H9 (cell line): ENCODE measurements at regions not wholly inside any gene's neighbourhood (a gene's known extent, or its start where the extent isn't known, plus 50 kb on each side); places are given as distances from the start of the nearest gene placed in this dataset.

Source experiments
- DNase-seq: peaks from one replicate; pipeline ENCODE4 v3.0.0-alpha.2; 2017
- H2AFZ ChIP-seq: one replicate; pipeline ENCODE4 v1.6.1; 2013; ENCODE audit warnings: mild to moderate bottlenecking, low read length, control low read depth, moderate library complexity
- H2AK5ac ChIP-seq: 2 replicates; pipeline ENCODE4 v1.6.1; 2013; ENCODE audit warnings: low read length, control low read depth, mixed read lengths; ENCODE audit not compliant: insufficient read length
- H2BK120ac ChIP-seq: one replicate; pipeline ENCODE4 v1.6.1; 2013; ENCODE audit warnings: low read depth, mild to moderate bottlenecking, low read length, control low read depth, inconsistent platforms; ENCODE audit not compliant: poor library complexity, severe bottlenecking
- H2BK12ac ChIP-seq: 2 replicates; pipeline ENCODE4 v1.6.1; 2013; ENCODE audit warnings: low read length, control low read depth, mixed read lengths, low read depth; ENCODE audit not compliant: insufficient read length
- H2BK15ac ChIP-seq: 2 replicates; pipeline ENCODE4 v1.6.1; 2013; ENCODE audit warnings: low read depth, low read length, control low read depth
- H2BK20ac ChIP-seq: one replicate; pipeline ENCODE4 v1.6.1; 2013; ENCODE audit warnings: low read depth, mild to moderate bottlenecking, low read length, control low read depth, inconsistent platforms; ENCODE audit not compliant: poor library complexity, severe bottlenecking
- H2BK5ac ChIP-seq: 2 replicates; pipeline ENCODE4 v1.6.1; 2013; ENCODE audit warnings: low read length, control low read depth, mixed read lengths; ENCODE audit not compliant: insufficient read length
- H3K14ac ChIP-seq: 2 replicates; pipeline ENCODE4 v1.6.1; 2013; ENCODE audit warnings: low read length, control low read depth; ENCODE audit not compliant: insufficient read depth
- H3K18ac ChIP-seq: 2 replicates; pipeline ENCODE4 v1.6.1; 2013; ENCODE audit warnings: low read depth, mild to moderate bottlenecking, mixed read lengths, low read length, control low read depth; ENCODE audit not compliant: insufficient read length
- H3K23ac ChIP-seq: 2 replicates; pipeline ENCODE4 v1.6.1; 2013; ENCODE audit warnings: low read length, control low read depth, mixed read lengths, low read depth; ENCODE audit not compliant: insufficient read length
- H3K23me2 ChIP-seq: 2 replicates; pipeline ENCODE4 v1.6.1; 2013; ENCODE audit warnings: low read depth, mild to moderate bottlenecking, mixed read lengths, low read length, control low read depth; ENCODE audit not compliant: insufficient read length, poor library complexity, severe bottlenecking
- H3K27ac ChIP-seq: 2 replicates; pipeline ENCODE4 v1.5.1; 2013; ENCODE audit warnings: low read length, control low read depth, mixed read lengths, low read depth; ENCODE audit not compliant: insufficient read length
- H3K27me3 ChIP-seq: 2 replicates; pipeline ENCODE4 v1.6.1; 2013; ENCODE audit warnings: low read length, control low read depth, inconsistent platforms; ENCODE audit not compliant: insufficient read depth
- H3K4ac ChIP-seq: 2 replicates; pipeline ENCODE4 v1.6.1; 2013; ENCODE audit warnings: low read depth, mild to moderate bottlenecking, control low read depth, inconsistent platforms, low read length, moderate library complexity
- H3K4me1 ChIP-seq: 2 replicates; pipeline ENCODE4 v1.6.1; 2013; ENCODE audit warnings: low read length, control low read depth, inconsistent platforms; ENCODE audit not compliant: insufficient read depth
- H3K4me2 ChIP-seq: 2 replicates; pipeline ENCODE4 v1.6.1; 2013; ENCODE audit warnings: low read length, control low read depth, mixed read lengths; ENCODE audit not compliant: insufficient read length, insufficient read depth
- H3K56ac ChIP-seq: 2 replicates; pipeline ENCODE4 v1.6.1; 2013; ENCODE audit warnings: low read depth, mild to moderate bottlenecking, mixed read lengths, low read length, control low read depth; ENCODE audit not compliant: insufficient read length
- H3K79me1 ChIP-seq: 2 replicates; pipeline ENCODE4 v1.6.1; 2013; ENCODE audit warnings: low read depth, mild to moderate bottlenecking, moderate library complexity, low read length, control low read depth, inconsistent platforms; ENCODE audit not compliant: insufficient read depth, poor library complexity, severe bottlenecking
- H3K79me2 ChIP-seq: 2 replicates; pipeline ENCODE4 v1.6.1; 2013; ENCODE audit warnings: low read length, control low read depth, inconsistent platforms; ENCODE audit not compliant: insufficient read depth
- H3K9ac ChIP-seq: 2 replicates; pipeline ENCODE4 v1.6.1; 2013; ENCODE audit warnings: low read length, control low read depth, mixed read lengths; ENCODE audit not compliant: insufficient read length; ENCODE audit errors: extremely low read depth
- H3K9me3 ChIP-seq: one replicate; pipeline ENCODE4 v1.6.1; 2013; ENCODE audit warnings: low read depth, low read length, inconsistent platforms; ENCODE audit not compliant: control insufficient read depth
- H3T11ph ChIP-seq: one replicate; pipeline ENCODE4 v1.6.1; 2013; ENCODE audit warnings: mild to moderate bottlenecking, low read length, control low read depth, inconsistent platforms
- H4K20me1 ChIP-seq: one replicate; pipeline ENCODE4 v1.6.1; 2013; ENCODE audit not compliant: control insufficient read depth, insufficient read length, insufficient read depth
- H4K5ac ChIP-seq: 2 replicates; pipeline ENCODE4 v1.6.1; 2013; ENCODE audit warnings: low read depth, mild to moderate bottlenecking, mixed read lengths, low read length, control low read depth; ENCODE audit not compliant: insufficient read length
- H4K8ac ChIP-seq: replicated peaks from 2 replicates; pipeline ENCODE4 v1.6.1; 2013; ENCODE audit warnings: low read length, control low read depth, mixed read lengths, low read depth; ENCODE audit not compliant: insufficient read length
- H4K91ac ChIP-seq: 2 replicates; pipeline ENCODE4 v1.6.1; 2013; ENCODE audit warnings: low read depth, mild to moderate bottlenecking, moderate library complexity, mixed read lengths, low read length, control low read depth; ENCODE audit not compliant: insufficient read length
- H3K27ac Mint-ChIP-seq, 3 experiments: 2 replicates in 2 of 3; 3 replicates in 1 of 3; pipeline ENCODE4 v1.8.0; 2020 to 2021; ENCODE audit warnings: mixed read lengths in 3 of 3, mild to moderate bottlenecking in 1 of 3, moderate library complexity in 1 of 3
- H3K27me3 Mint-ChIP-seq: 2 replicates; pipeline ENCODE4 v1.8.0; 2021; ENCODE audit warnings: low read depth, mild to moderate bottlenecking, moderate library complexity, mixed read lengths
- H3K36me3 Mint-ChIP-seq, 3 experiments: 2 replicates in 2 of 3; 3 replicates in 1 of 3; pipeline ENCODE4 v1.8.0; 2020 to 2021; ENCODE audit warnings: low read depth in 3 of 3, mixed read lengths in 3 of 3; ENCODE audit not compliant: insufficient read depth in 1 of 3
- H3K4me1 Mint-ChIP-seq, 2 experiments: 2 replicates each; pipeline ENCODE4 v1.8.0; 2020; ENCODE audit warnings: mixed read lengths in 2 of 2
- H3K4me3 Mint-ChIP-seq, 2 experiments: 2 replicates in 1 of 2; 3 replicates in 1 of 2; pipeline ENCODE4 v1.8.0; 2020 to 2021; ENCODE audit warnings: mild to moderate bottlenecking in 2 of 2, mixed read lengths in 2 of 2, moderate library complexity in 1 of 2
- H3K9me3 Mint-ChIP-seq, 2 experiments: 2 replicates in 1 of 2; 3 replicates in 1 of 2; pipeline ENCODE4 v1.8.0; 2020; ENCODE audit warnings: mild to moderate bottlenecking in 2 of 2, mixed read lengths in 2 of 2, moderate library complexity in 1 of 2
- CTCF ChIP-seq: fragments of 200-600 bp; sonication (generic); conservative IDR thresholded peaks from 3 replicates; pipeline ENCODE4 v1.8.0; 2021; ENCODE audit warnings: antibody characterized with exemption, mild to moderate bottlenecking
- WGBS: extraction: QIAGEN DNeasy Blood & Tissue Kit; methylation state at CpG from one replicate; pipeline ENCODE4 v1.1.7; 2013; ENCODE audit warnings: missing lambda C conversion rate, low lambda C conversion rate, mixed read lengths; ENCODE audit not compliant: insufficient read length; ENCODE audit errors: extremely low coverage; 5-methylcytosine and 5-hydroxymethylcytosine counted together

DNA sequence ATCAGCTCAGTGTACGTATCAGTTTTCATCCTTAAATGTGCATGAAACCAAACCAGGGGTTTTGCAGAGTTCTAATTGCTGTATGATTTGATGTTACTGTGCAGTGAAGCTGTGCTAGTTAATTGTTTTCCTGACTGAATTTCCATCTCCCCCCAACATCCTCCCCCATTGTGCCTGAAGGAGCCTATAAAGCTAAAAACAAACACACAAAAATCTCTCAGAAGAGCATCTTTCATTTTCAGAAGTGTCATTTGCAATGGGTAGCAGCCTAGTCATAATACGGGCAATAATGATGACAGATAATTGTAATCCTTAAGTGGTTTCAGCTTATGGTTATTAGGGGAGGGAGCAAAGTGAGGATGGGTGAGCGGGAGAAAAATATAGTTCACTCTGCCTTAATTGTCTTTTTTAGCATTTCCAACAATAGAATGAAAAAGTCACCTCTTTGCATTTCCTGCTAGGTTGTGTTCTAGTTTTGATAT, 207.9 kb upstream of the TBL1XR1 start:
- Histone ChIP-seq H3K27me3 (no peaks in the 10 kb centered on the region), H3K79me2 (no peaks in the 10 kb centered on the region), H3T11ph (no peak overlapping the region), H2AK5ac (no peak overlapping the region), H2BK5ac (no peak overlapping the region), H3K79me1 (no peaks in the 10 kb centered on the region), H4K8ac (no peak overlapping the region), H3K4me1 (no peaks in the 10 kb centered on the region), H3K18ac (no peak overlapping the region), H4K91ac (no peak overlapping the region), H2BK15ac (no peak overlapping the region), H3K4ac (no peak overlapping the region), H3K9me3 (no peaks in the 10 kb centered on the region), H4K5ac (no peak overlapping the region), H3K23ac (no peak overlapping the region), H4K20me1 (no peaks in the 10 kb centered on the region), H3K9ac (no peak overlapping the region), H2BK120ac (no peak overlapping the region), H2AFZ (no peak overlapping the region), H3K14ac (no peak overlapping the region), H2BK20ac (no peak overlapping the region), H2BK12ac (no peak overlapping the region), H3K27ac (no peak overlapping the region), H3K56ac (no peak overlapping the region), H3K4me2 (no peak overlapping the region), H3K23me2 (no peaks in the 10 kb centered on the region)
- Mint-ChIP-seq H3K36me3 (no peaks in the 10 kb centered on the region; a peak in 1 of 7 replicates), H3K27me3 (no peaks in the 10 kb centered on the region), H3K4me1 (peaks cover 18 to 23% of the 10 kb centered on the region in 2 experiments), H3K4me3 (no peak overlapping the region), H3K27ac (no peak overlapping the region), H3K9me3 (no peaks in the 10 kb centered on the region)
- no CpG with 5 or more reads among the region's 3 CpGs for WGBS
- no peak for TF ChIP-seq CTCF
- no peak for DNase-seq
